KMS-11 (cell line): ENCODE measurements at regions not wholly inside any gene's neighbourhood (a gene's known extent, or its start where the extent isn't known, plus 50 kb on each side); places are given as distances from the start of the nearest gene placed in this dataset.

ENCODE experiments used
- H2AFZ ChIP-seq: fragments of 200-600 bp; sonication (generic); 2 replicates; pipeline ENCODE4 v1.6.1; 2016; ENCODE audit warnings: antibody characterized with exemption, mixed run types, low read depth
- H3K27ac ChIP-seq: fragments of 200-600 bp; sonication (generic); 2 replicates; pipeline ENCODE4 v1.6.1; 2016; ENCODE audit warnings: mild to moderate bottlenecking, mixed run types
- H3K27me3 ChIP-seq: fragments of 200-600 bp; sonication (generic); 2 replicates; pipeline ENCODE4 v1.6.1; 2017; ENCODE audit warnings: mild to moderate bottlenecking, low read depth, mixed run types, moderate library complexity; ENCODE audit not compliant: insufficient read depth
- H3K36me3 ChIP-seq: fragments of 200-600 bp; sonication (generic); 2 replicates; pipeline ENCODE4 v1.6.1; 2017; ENCODE audit warnings: mild to moderate bottlenecking, mixed run types; ENCODE audit not compliant: insufficient read depth
- H3K4me1 ChIP-seq: fragments of 200-600 bp; sonication (generic); 2 replicates; pipeline ENCODE4 v1.6.1; 2016; ENCODE audit warnings: mild to moderate bottlenecking, low read depth, mixed run types; ENCODE audit not compliant: poor library complexity, severe bottlenecking
- H3K4me2 ChIP-seq: fragments of 200-600 bp; sonication (generic); 2 replicates; pipeline ENCODE4 v1.7.0; 2016; ENCODE audit warnings: mild to moderate bottlenecking, mixed run types
- H3K4me3 ChIP-seq: fragments of 200-600 bp; sonication (generic); IDR thresholded peaks from 2 replicates; pipeline ENCODE4 v1.6.1; 2017; ENCODE audit warnings: low read depth, low read length, mixed read lengths; ENCODE audit not compliant: insufficient read depth
- H3K79me2 ChIP-seq: fragments of 200-600 bp; sonication (generic); 2 replicates; pipeline ENCODE4 v1.6.1; 2016; ENCODE audit warnings: low read depth, mixed run types; ENCODE audit not compliant: insufficient read depth
- H3K9ac ChIP-seq: fragments of 200-600 bp; sonication (generic); 2 replicates; pipeline ENCODE4 v1.6.1; 2016; ENCODE audit warnings: mild to moderate bottlenecking, mixed run types
- H4K20me1 ChIP-seq: fragments of 200-600 bp; sonication (generic); 2 replicates; pipeline ENCODE4 v1.6.1; 2016; ENCODE audit warnings: mild to moderate bottlenecking, mixed run types; ENCODE audit not compliant: insufficient read depth
- TF ChIP-seq, protein P1 (sequence below): fragments of 200-600 bp; sonication (generic); conservative IDR thresholded peaks from 2 replicates; pipeline ENCODE4 v1.6.1; 2017; ENCODE audit warnings: low read depth, mild to moderate bottlenecking, antibody characterized with exemption, low read length, moderate library complexity, mixed read lengths

DNA sequence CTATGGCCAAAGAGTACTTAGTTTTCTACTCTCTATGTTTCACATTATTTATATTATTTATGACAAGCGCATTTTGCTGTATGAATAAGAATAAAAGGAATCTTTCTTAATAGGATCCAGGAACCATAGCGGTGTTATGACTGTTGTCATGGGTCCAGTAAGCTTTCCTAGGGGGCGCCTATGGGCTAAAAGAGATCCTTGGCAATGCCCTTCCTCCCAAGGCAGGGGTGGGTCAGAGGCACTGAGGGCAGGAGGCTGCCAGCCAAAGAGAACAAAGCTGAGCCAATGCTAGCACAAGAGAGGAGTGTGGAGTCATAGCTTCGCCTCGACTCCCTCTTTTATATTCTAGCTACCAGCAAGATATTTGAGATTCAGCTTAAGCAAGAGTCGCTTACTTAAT, 98.4 kb upstream of the GNAQ start:
- Histone ChIP-seq H3K4me2 (no peak overlapping the region), H3K4me1 (no peaks in the 10 kb centered on the region), H3K27me3 (no peaks in the 10 kb centered on the region), H3K36me3 (no peaks in the 10 kb centered on the region), H3K27ac (no peak overlapping the region), H3K79me2 (no peaks in the 10 kb centered on the region), H3K4me3 (no peak overlapping the region), H3K9ac (no peak overlapping the region), H2AFZ (no peak overlapping the region), H4K20me1 (no peaks in the 10 kb centered on the region)
- TF ChIP-seq, protein P1, sequence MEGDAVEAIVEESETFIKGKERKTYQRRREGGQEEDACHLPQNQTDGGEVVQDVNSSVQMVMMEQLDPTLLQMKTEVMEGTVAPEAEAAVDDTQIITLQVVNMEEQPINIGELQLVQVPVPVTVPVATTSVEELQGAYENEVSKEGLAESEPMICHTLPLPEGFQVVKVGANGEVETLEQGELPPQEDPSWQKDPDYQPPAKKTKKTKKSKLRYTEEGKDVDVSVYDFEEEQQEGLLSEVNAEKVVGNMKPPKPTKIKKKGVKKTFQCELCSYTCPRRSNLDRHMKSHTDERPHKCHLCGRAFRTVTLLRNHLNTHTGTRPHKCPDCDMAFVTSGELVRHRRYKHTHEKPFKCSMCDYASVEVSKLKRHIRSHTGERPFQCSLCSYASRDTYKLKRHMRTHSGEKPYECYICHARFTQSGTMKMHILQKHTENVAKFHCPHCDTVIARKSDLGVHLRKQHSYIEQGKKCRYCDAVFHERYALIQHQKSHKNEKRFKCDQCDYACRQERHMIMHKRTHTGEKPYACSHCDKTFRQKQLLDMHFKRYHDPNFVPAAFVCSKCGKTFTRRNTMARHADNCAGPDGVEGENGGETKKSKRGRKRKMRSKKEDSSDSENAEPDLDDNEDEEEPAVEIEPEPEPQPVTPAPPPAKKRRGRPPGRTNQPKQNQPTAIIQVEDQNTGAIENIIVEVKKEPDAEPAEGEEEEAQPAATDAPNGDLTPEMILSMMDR: no peak; the same call in 1 of the 2 replicates

DNA sequence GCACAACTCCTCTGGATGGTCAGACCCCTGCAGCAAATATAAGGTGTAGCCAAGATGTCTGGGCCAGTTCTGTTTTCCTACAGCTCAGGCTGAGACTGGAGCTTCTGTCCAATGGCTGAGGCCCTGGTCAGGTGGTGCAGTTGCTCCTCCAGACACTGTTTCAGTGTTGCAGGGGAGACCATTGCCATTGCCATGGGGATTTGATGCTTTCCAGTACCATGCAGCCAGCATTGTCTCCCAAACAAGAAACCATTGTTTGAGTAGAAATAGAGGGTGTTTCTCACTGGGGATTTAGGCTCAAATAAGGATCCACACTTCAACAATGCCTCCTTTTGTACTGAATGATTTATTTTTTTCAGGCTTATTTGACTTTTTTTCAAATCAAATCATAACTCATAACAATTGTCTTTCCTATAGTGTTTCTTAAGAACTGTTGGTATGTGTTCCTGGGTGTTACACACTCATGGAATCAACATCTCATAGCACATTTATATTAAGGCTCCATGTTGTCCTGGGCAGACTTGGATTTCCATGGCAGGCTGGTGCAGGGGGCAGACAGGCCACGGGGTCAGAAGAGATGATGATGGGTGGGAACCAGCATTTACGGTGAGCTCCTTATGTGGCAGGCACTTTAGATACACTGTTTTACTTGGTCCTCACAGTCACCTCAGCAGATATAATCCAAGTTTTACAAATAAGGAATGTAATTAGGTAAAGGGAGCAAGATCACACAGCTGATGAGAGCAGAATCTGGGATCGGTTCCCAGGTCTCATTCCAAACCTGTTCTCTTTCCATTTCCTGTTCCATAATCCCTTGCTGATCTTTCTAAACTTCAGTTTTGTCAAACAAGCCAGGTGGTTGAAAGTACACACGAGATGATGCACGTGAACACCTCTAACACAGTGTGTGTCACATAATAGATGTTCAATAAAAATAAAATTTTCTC, 95.9 kb upstream of the GNAQ start:
- H3K27ac ChIP-seq: no peak overlapping the region
- H3K27me3 ChIP-seq: no peaks in the 10 kb centered on the region
- H3K36me3 ChIP-seq: no peaks in the 10 kb centered on the region
- no peak overlapping the region for H3K4me3 ChIP-seq
- no peak overlapping the region for H3K9ac ChIP-seq
- H3K4me1 ChIP-seq: no peaks in the 10 kb centered on the region
- TF ChIP-seq, protein P1: no peak
- no peak overlapping the region for H3K4me2 ChIP-seq
- no peak overlapping the region for H2AFZ ChIP-seq
- no peaks in the 10 kb centered on the region for H3K79me2 ChIP-seq
- no peaks in the 10 kb centered on the region for H4K20me1 ChIP-seq

DNA sequence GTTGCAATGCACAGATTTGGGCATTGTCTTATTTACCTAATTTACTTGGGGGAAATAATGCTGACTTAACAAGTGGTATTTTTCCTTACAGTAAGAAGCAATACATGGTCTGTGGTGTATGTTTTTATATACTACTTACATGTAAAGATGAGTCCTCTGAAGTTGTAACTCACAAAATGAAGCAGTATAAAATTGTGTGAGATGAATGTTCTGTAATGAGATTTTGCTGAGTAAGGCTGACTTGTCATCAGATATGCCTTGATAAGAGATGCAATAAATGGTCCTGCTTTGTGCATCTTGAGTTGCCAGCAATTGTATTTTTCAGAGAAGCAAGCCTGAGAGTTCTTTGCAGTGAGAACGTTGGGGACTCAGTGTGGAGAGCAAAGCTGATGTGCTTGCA, 92.2 kb upstream of the GNAQ start:
- H2AFZ ChIP-seq: no peak overlapping the region
- TF ChIP-seq, protein P1: no peak
- no peaks in the 10 kb centered on the region for H3K36me3 ChIP-seq
- no peaks in the 10 kb centered on the region for H3K27me3 ChIP-seq
- H3K27ac ChIP-seq: no peak overlapping the region
- no peak overlapping the region for H3K4me3 ChIP-seq
- H3K9ac ChIP-seq: no peak overlapping the region
- no peaks in the 10 kb centered on the region for H3K79me2 ChIP-seq
- no peaks in the 10 kb centered on the region for H4K20me1 ChIP-seq
- H3K4me1 ChIP-seq: no peaks in the 10 kb centered on the region
- no peak overlapping the region for H3K4me2 ChIP-seq

- Histone ChIP-seq H3K27ac (no peak overlapping the region), H3K4me1 (no peaks in the 10 kb centered on the region), H3K9ac (no peak overlapping the region), H2AFZ (no peak overlapping the region), H3K27me3 (no peaks in the 10 kb centered on the region), H3K36me3 (no peaks in the 10 kb centered on the region), H3K4me3 (no peak overlapping the region), H3K4me2 (no peak overlapping the region), H3K79me2 (no peaks in the 10 kb centered on the region), H4K20me1 (no peaks in the 10 kb centered on the region)
- TF ChIP-seq, protein P1: no peak
Observed at GRCh38 chr9:78122631-78123030, 91.0 kb upstream of the GNAQ start.
